Breast epithelium (tissue), 4 donors: ENCODE measurements at regions not wholly inside any gene's neighbourhood (a gene's known extent, or its start where the extent isn't known, plus 50 kb on each side); places are given as distances from the start of the nearest gene placed in this dataset.

Experiments
- DNase-seq, 2 donors: peaks; one replicate each; pipeline ENCODE4 v3.0.0-alpha.2; 2019; ENCODE audit warnings: low spot score in 2 of 2
- H3K27ac ChIP-seq, 2 donors: fragments of 200-600 bp; sonication (generic) in 1 of 2; one replicate each; pipeline ENCODE4 v1.5.1; 2016 to 2019; ENCODE audit warnings: mild to moderate bottlenecking in 1 of 2
- H3K27me3 ChIP-seq, 2 donors: fragments of 200-600 bp; sonication (generic) in 1 of 2; one replicate each; pipeline versions ENCODE4 v1.5.1 to v1.6.0; 2017 to 2019; ENCODE audit warnings: control low read depth in 1 of 2, mild to moderate bottlenecking in 1 of 2
- H3K36me3 ChIP-seq: fragments of 200-600 bp; one replicate; pipeline ENCODE4 v1.5.1; 2019
- H3K4me1 ChIP-seq, 2 donors: fragments of 200-600 bp; sonication (generic); one replicate each; pipeline ENCODE4 v1.5.1; 2016 to 2019; ENCODE audit warnings: control low read depth in 1 of 2
- H3K4me3 ChIP-seq, 3 donors: fragments of 200-600 bp; sonication (generic); 1 replicate in 2 of 3; 2 replicates in 1 of 3; pipeline ENCODE4 v1.5.1; 2016 to 2019; ENCODE audit warnings: mild to moderate bottlenecking in 3 of 3, moderate library complexity in 2 of 3
- H3K9me3 ChIP-seq, 2 donors: fragments of 200-600 bp; sonication (generic) in 1 of 2; one replicate each; pipeline ENCODE4 v1.5.1; 2016 to 2019; ENCODE audit warnings: control low read depth in 1 of 2
- POLR2A ChIP-seq: fragments of 450-650 bp; IDR thresholded peaks from one replicate; pipeline ENCODE4 v1.6.1; 2016; ENCODE audit warnings: antibody characterized with exemption, mild to moderate bottlenecking, moderate library complexity
- POLR2AphosphoS5 ChIP-seq, 3 donors: sonication (generic); formaldehyde crosslinking; IDR thresholded peaks; one replicate each; pipeline ENCODE4 v1.6.1; 2017; ENCODE audit warnings: antibody characterized with exemption in 3 of 3
- intact Hi-C: fragments of 100-400 bp; cut with DNase I; formaldehyde crosslinking; loops from one replicate; pipeline ENCODE4 v1.15.1; 2023; ENCODE audit warnings: low total_unique reads
- TF ChIP-seq, protein P1 (sequence below), 3 donors: fragments of 450-650 bp; IDR thresholded peaks; one replicate each; pipeline ENCODE4 v1.5.1; 2016 to 2017; ENCODE audit warnings: antibody characterized with exemption in 3 of 3, mild to moderate bottlenecking in 3 of 3, moderate library complexity in 3 of 3

DNA sequence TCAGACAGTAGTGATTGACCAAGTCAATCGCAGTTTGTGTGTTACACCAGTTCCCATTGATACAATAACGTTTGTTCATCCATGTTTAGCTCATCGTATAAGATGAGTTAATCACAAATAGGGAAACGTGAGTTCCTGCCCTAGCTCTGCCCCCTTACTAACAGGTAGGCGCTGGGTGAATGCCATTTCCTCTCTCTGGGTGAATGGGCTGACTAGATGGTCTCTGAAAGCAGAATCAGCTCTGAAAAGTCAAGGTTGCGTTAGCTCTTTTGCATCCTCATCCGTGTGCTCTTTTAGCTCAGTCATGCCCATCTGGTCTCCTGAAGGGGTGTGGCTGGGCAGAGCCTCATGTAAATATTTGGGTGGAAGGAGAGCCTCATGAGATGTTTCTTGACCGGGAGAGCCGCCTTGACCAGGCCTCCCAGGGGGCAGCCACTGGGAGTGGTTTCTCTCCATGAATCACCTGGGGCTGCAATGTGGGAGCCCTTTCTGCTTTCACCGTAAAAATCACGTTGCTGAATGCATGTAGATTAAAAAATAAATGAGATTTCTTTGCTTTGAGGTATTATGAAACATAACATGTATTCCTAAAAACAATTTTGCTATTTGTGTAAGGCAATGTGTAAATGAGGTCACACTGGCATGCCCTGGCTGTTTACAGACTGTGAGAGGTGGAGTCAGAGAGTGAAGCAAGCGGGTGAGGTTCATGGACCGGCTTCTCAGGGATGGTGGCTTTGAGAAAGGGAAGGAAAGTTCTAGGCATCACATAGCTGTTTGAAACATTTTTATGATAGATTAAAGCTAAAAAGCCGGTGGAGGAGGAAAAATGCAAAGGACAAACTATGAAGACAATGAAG, 108.4 kb upstream of the RASGRP1 start:
- DNase-seq = no peak
- intact Hi-C loops = no loop called here
- no peak overlapping the region for H3K4me3 ChIP-seq
- no peak overlapping the region for H3K27ac ChIP-seq
- H3K27me3 ChIP-seq = no peaks in the 10 kb centered on the region
- H3K36me3 ChIP-seq = no peaks in the 10 kb centered on the region
- no peaks in the 10 kb centered on the region for H3K9me3 ChIP-seq
- TF ChIP-seq POLR2A = no peak
- TF ChIP-seq, protein P1, sequence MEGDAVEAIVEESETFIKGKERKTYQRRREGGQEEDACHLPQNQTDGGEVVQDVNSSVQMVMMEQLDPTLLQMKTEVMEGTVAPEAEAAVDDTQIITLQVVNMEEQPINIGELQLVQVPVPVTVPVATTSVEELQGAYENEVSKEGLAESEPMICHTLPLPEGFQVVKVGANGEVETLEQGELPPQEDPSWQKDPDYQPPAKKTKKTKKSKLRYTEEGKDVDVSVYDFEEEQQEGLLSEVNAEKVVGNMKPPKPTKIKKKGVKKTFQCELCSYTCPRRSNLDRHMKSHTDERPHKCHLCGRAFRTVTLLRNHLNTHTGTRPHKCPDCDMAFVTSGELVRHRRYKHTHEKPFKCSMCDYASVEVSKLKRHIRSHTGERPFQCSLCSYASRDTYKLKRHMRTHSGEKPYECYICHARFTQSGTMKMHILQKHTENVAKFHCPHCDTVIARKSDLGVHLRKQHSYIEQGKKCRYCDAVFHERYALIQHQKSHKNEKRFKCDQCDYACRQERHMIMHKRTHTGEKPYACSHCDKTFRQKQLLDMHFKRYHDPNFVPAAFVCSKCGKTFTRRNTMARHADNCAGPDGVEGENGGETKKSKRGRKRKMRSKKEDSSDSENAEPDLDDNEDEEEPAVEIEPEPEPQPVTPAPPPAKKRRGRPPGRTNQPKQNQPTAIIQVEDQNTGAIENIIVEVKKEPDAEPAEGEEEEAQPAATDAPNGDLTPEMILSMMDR (IDR thresholded peaks at IDR 0.05) = no peak
- H3K4me1 ChIP-seq = no peaks in the 10 kb centered on the region

DNA sequence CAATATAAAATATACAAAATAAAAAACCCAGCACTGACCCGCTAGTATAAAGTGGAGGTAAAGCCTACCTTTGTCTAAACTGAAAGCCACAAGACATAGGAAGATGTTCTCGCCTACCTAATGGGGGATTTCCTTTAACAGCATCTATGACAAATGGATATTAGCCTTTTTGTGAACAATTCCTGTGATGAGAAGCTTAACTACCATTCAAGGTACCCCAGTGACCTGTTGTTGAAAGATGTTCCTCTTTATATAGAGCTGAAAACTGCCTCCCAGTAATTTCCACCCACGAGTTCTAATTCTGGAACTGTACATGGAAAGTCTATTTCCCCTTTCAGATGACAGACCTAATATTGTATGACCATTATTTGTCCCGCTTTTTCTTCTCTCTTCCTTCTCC, 109.8 kb upstream of the RASGRP1 start:
- TF ChIP-seq POLR2AphosphoS5 (IDR thresholded peaks at IDR 0.05) (no peak), POLR2A (no peak)
- TF ChIP-seq, protein P1 (IDR thresholded peaks at IDR 0.05) = no peak
- Histone ChIP-seq H3K27ac (no peak overlapping the region), H3K36me3 (no peaks in the 10 kb centered on the region), H3K4me3 (no peak overlapping the region), H3K27me3 (no peaks in the 10 kb centered on the region), H3K4me1 (no peaks in the 10 kb centered on the region), H3K9me3 (no peaks in the 10 kb centered on the region)
- intact Hi-C loops = no loop called here
- no peak for DNase-seq

DNA sequence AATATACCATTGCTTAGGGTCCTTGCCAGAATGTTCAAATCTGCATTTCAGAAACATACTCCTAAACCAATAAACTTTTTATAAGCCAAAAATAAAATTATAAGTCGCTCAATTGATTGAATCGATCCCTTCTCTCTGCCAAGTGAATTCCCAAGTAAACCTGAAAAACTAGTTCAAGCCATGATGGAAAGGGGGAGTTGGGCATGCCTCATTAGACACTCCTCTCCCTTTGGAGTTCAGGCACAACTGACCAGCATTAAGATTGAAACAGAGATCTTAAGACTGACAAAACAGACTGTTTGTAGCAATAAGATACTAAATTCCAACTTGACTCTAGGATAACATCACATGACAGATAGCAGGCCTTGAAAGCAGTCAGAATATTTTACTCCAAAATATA, 113.7 kb upstream of the RASGRP1 start:
- intact Hi-C loops = no loop called here
- no peaks in the 10 kb centered on the region for H3K4me1 ChIP-seq
- TF ChIP-seq POLR2A = no peak
- no peak for TF ChIP-seq POLR2AphosphoS5 (IDR thresholded peaks at IDR 0.05)
- TF ChIP-seq, protein P1 (IDR thresholded peaks at IDR 0.05) = no peak
- H3K4me3 ChIP-seq = no peak overlapping the region
- H3K27ac ChIP-seq = no peak overlapping the region
- H3K9me3 ChIP-seq = no peaks in the 10 kb centered on the region
- H3K36me3 ChIP-seq = no peaks in the 10 kb centered on the region
- DNase-seq = no peak
- no peaks in the 10 kb centered on the region for H3K27me3 ChIP-seq

DNA sequence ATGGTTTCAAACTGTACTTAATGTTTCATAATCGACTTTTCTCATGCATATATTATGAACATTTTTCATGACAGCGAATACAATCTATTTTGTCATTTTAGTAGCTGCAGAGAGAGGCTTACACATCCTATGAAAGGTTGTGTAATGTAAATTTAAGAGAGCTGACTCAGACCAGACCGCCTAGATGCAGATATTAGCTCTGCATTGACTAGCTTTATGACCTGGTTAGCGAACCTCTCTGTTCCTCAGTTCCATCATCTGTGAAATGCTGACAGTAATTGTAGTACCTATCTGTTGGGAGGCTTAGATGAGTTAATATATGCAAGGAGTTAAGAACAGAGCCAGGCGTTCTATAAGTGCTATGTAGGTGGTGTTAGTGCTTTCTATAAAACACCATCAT, 116.2 kb upstream of the RASGRP1 start:
- no peaks in the 10 kb centered on the region for H3K27me3 ChIP-seq
- H3K4me3 ChIP-seq = no peak overlapping the region
- H3K27ac ChIP-seq = no peak overlapping the region
- no peak for DNase-seq
- H3K9me3 ChIP-seq = no peaks in the 10 kb centered on the region
- no peaks in the 10 kb centered on the region for H3K36me3 ChIP-seq
- no peaks in the 10 kb centered on the region for H3K4me1 ChIP-seq
- intact Hi-C loops = no loop called here
- no peak for TF ChIP-seq POLR2AphosphoS5 (IDR thresholded peaks at IDR 0.05)
- no peak for TF ChIP-seq POLR2A
- TF ChIP-seq, protein P1 (IDR thresholded peaks at IDR 0.05) = no peak

DNA sequence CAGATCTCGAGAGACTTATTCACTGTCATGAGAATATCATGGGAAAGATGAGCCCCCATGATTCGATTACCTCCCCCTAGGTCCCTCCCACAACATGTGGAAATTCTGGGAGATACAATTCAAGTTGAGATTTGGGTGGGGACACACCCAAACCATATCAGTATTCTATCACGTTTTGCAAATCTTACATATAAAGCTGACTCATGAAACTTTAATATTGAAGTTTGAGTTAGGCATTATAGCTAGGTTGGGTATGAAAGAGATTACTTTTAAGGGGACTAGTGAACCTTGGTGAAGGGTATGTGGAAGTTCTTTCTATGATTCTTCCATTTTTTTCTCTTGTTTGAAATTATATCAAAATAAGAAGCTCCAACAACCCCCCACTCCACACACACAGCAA, 117.7 kb upstream of the RASGRP1 start:
- H3K4me1 ChIP-seq = no peaks in the 10 kb centered on the region
- no peak overlapping the region for H3K4me3 ChIP-seq
- intact Hi-C loops = no loop called here
- H3K9me3 ChIP-seq = no peaks in the 10 kb centered on the region
- TF ChIP-seq POLR2A (no peak), POLR2AphosphoS5 (IDR thresholded peaks at IDR 0.05) (no peak)
- TF ChIP-seq, protein P1 (IDR thresholded peaks at IDR 0.05) = no peak
- H3K27me3 ChIP-seq = no peaks in the 10 kb centered on the region
- no peak overlapping the region for H3K27ac ChIP-seq
- no peak for DNase-seq
- no peaks in the 10 kb centered on the region for H3K36me3 ChIP-seq
